ENCODE measurements at regions not wholly inside any gene's neighbourhood (a gene's known extent, or its start where the extent isn't known, plus 50 kb on each side); places are given as distances from the start of the nearest gene placed in this dataset.
"Not testable (repeated sequence)": the region's sequence is repeated elsewhere in the genome, so short reads cannot be mapped to it uniquely, and the experiment has no call there.

- no peak for DNase-seq (ENCODE audit: low spot score)
Measured at GRCh38 chr2:240254337-240255164, 114.1 kb upstream of the OTOS start.

GRCh38 chr2:240255165-240255491 lies 114.7 kb upstream of the OTOS start:
- no peak for DNase-seq (ENCODE audit: low spot score)

- DNase-seq (ENCODE audit: low spot score): no peak
Measured at GRCh38 chr2:240255811-240256703, 115.6 kb upstream of the OTOS start.

GRCh38 chr2:240256704-240257637 lies 116.5 kb upstream of the OTOS start:
- DNase-seq (ENCODE audit: low spot score): no peak

GRCh38 chr2:240257940-240258580 lies 117.6 kb upstream of the OTOS start:
- no peak for DNase-seq (ENCODE audit: low spot score)

- no peak for DNase-seq (ENCODE audit: low spot score)
Measured at GRCh38 chr2:240258685-240259084, 118.2 kb upstream of the OTOS start.

GRCh38 chr2:240259201-240259923 lies 118.9 kb upstream of the OTOS start:
- DNase-seq (ENCODE audit: low spot score): no peak

GRCh38 chr2:240259924-240260529 lies 119.6 kb upstream of the OTOS start:
- DNase-seq (ENCODE audit: low spot score): no peak

GRCh38 chr2:240260664-240261063 lies 120.2 kb upstream of the OTOS start:
- DNase-seq (ENCODE audit: low spot score): no peak

GRCh38 chr2:240262578-240262977 lies 122.1 kb upstream of the OTOS start:
- not testable (repeated sequence) for DNase-seq (ENCODE audit: low spot score)

GRCh38 chr2:240269380-240269779 lies 128.9 kb upstream of the OTOS start:
- DNase-seq (ENCODE audit: low spot score): no peak

GRCh38 chr2:240269886-240270285 lies 129.4 kb upstream of the OTOS start:
- DNase-seq (ENCODE audit: low spot score): no peak

- no peak for DNase-seq (ENCODE audit: low spot score)
Measured at GRCh38 chr2:240271716-240272341, 131.4 kb upstream of the OTOS start.

GRCh38 chr2:240275386-240275785 lies 134.9 kb upstream of the OTOS start:
- DNase-seq (ENCODE audit: low spot score): no peak

GRCh38 chr2:240277073-240277806 lies 136.8 kb upstream of the OTOS start:
- no peak for DNase-seq (ENCODE audit: low spot score)

GRCh38 chr2:240277807-240278522 lies 137.5 kb upstream of the OTOS start:
- no peak for DNase-seq (ENCODE audit: low spot score)

GRCh38 chr2:240278661-240279060 lies 138.2 kb upstream of the OTOS start:
- DNase-seq (ENCODE audit: low spot score): no peak

- DNase-seq (ENCODE audit: low spot score): no peak
Measured at GRCh38 chr2:240280621-240281020, 140.2 kb upstream of the OTOS start.
